Panc1 (cell line): ENCODE measurements at regions not wholly inside any gene's neighbourhood (a gene's known extent, or its start where the extent isn't known, plus 50 kb on each side); places are given as distances from the start of the nearest gene placed in this dataset.

Source experiments
- ATAC-seq: fragments of 200-7000 bp; cut with Tn5 transposase; 2 replicates; pipeline ENCODE4 v1.9.1; 2020; ENCODE audit warnings: mild to moderate bottlenecking, moderate library complexity
- BruUV-seq: library from RNA; stranded (reverse); fragments of 400-500 nt; replicated peaks from 2 replicates; lab custom pipeline; 2021; lab: Mats Ljungman, UMichigan
- CTCF ChIA-PET: fragments of 300-600 bp; sonication (Branson Sonifier 250); formaldehyde crosslinking; loops from one replicate; lab custom pipeline; 2022; ENCODE audit warnings: antibody characterized with exemption; lab: Charles Lee
- POLR2A ChIA-PET: fragments of 300-600 bp; sonication (Branson Sonifier 250); formaldehyde crosslinking; loops from one replicate; lab custom pipeline; 2022; ENCODE audit warnings: antibody characterized with exemption; lab: Charles Lee
- DNase-seq: peaks from one replicate; pipeline ENCODE4 v3.0.0-alpha.2; 2010; ENCODE audit warnings: low read depth, low spot score
- H3K27ac ChIP-seq: 2 replicates; pipeline ENCODE4 v1.5.1; 2011; ENCODE audit warnings: mild to moderate bottlenecking, low read length, inconsistent platforms
- H3K27me3 ChIP-seq: fragments of 200-500 bp; sonication (Bioruptor generic); 2 replicates; pipeline ENCODE4 v1.6.0; 2014; ENCODE audit warnings: low read length, inconsistent platforms; ENCODE audit not compliant: control insufficient read depth, insufficient read depth
- H3K36me3 ChIP-seq: fragments of 200-500 bp; sonication (Bioruptor generic); 2 replicates; pipeline ENCODE4 v1.5.1; 2014; ENCODE audit warnings: inconsistent platforms, mild to moderate bottlenecking, low read length, moderate library complexity; ENCODE audit not compliant: control insufficient read depth, insufficient read depth
- H3K4me1 ChIP-seq: 2 replicates; pipeline ENCODE4 v1.5.1; 2011; ENCODE audit warnings: inconsistent platforms, mild to moderate bottlenecking, low read length, moderate library complexity; ENCODE audit not compliant: control insufficient read depth, insufficient read depth
- H3K4me3 ChIP-seq, 2 experiments: 2 replicates each; pipeline ENCODE4 v1.5.1; 2011 to 2012; ENCODE audit warnings: low read depth in 2 of 2, low read length in 2 of 2, mild to moderate bottlenecking in 2 of 2, inconsistent platforms in 1 of 2, moderate library complexity in 1 of 2
- H3K9me3 ChIP-seq: fragments of 200-500 bp; sonication (Bioruptor generic); 2 replicates; pipeline ENCODE4 v1.5.1; 2014; ENCODE audit warnings: low read depth, mild to moderate bottlenecking, inconsistent platforms, low read length, moderate library complexity; ENCODE audit not compliant: control insufficient read depth, insufficient read depth
- POLR2AphosphoS5 ChIP-seq: IDR thresholded peaks from 2 replicates; pipeline ENCODE4 v1.6.1; 2012; ENCODE audit warnings: mild to moderate bottlenecking, low read depth, low read length, moderate library complexity
- REST ChIP-seq, 2 experiments: IDR thresholded peaks; 2 replicates each; pipeline ENCODE4 v1.6.1; 2011 to 2012; ENCODE audit warnings: low read depth in 2 of 2, control low read depth in 1 of 2, low read length in 1 of 2, mild to moderate bottlenecking in 1 of 2, moderate library complexity in 1 of 2; ENCODE audit not compliant: insufficient read depth in 1 of 2
- SIN3A ChIP-seq: IDR thresholded peaks from 2 replicates; pipeline ENCODE4 v1.6.1; 2012; ENCODE audit warnings: low read depth, mild to moderate bottlenecking, low read length, moderate library complexity, borderline replicate concordance; ENCODE audit not compliant: insufficient read depth
- TCF7L2 ChIP-seq: IDR thresholded peaks from 2 replicates; pipeline ENCODE4 v1.6.1; 2011; ENCODE audit warnings: mild to moderate bottlenecking, low read depth, low read length, inconsistent platforms
- in situ Hi-C: cut with HindIII; loops from 2 replicates; pipeline ENCODE4 v1.10.0; 2016; ENCODE audit warnings: low sequenced_read_pairs, low pct_unique_long_range_greater_than_20kb
- intact Hi-C: fragments of 100-400 bp; cut with micrococcal nuclease; formaldehyde crosslinking; loops from one replicate; pipeline ENCODE4 v1.10.0; 2022; ENCODE audit not compliant: unreplicated experiment
- TF ChIP-seq, protein P1 (sequence below): fragments of 450-650 bp; IDR thresholded peaks from 2 replicates; pipeline ENCODE4 v1.5.1; 2017; ENCODE audit warnings: mild to moderate bottlenecking

DNA sequence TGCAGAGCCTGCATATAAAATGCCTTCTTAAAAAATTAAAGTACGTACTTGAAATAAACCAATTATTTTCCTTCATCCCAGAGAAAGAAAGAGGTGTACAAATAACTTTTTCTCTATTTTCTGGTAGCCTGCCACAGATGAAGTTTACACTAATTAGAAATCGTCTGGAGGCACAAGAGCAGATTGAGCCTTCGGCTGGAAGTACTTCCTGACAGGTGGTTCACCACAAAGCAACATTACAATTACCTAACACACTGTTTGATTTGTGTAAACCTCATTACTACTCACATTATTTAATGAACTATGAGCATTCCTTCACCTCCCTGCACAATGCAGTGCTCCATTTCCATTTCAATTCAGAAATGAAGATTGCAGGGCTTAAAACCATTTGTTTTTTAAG, 856.1 kb downstream of the SI start:
- DNase-seq (no peak), ATAC-seq (no peak)
- CTCF ChIA-PET: no interaction called here
- BruUV-seq: no TSS peak
- POLR2A ChIA-PET: no interaction called here
- Histone ChIP-seq H3K4me3 (no peak overlapping the region), H3K9me3 (peaks cover 2% of the 10 kb centered on the region; the same call in 1 of the 2 replicates), H3K27ac (no peak overlapping the region), H3K36me3 (no peaks in the 10 kb centered on the region), H3K27me3 (no peaks in the 10 kb centered on the region), H3K4me1 (no peaks in the 10 kb centered on the region)
- TF ChIP-seq SIN3A: no peak
- TF ChIP-seq REST (IDR thresholded peaks at IDR 0.05; ENCODE audit: insufficient read depth in 1 of 2, low read depth in 2 of 2, low read length in 1 of 2): no peak
- TF ChIP-seq TCF7L2: no peak
- TF ChIP-seq POLR2AphosphoS5: no peak
- TF ChIP-seq, protein P1, sequence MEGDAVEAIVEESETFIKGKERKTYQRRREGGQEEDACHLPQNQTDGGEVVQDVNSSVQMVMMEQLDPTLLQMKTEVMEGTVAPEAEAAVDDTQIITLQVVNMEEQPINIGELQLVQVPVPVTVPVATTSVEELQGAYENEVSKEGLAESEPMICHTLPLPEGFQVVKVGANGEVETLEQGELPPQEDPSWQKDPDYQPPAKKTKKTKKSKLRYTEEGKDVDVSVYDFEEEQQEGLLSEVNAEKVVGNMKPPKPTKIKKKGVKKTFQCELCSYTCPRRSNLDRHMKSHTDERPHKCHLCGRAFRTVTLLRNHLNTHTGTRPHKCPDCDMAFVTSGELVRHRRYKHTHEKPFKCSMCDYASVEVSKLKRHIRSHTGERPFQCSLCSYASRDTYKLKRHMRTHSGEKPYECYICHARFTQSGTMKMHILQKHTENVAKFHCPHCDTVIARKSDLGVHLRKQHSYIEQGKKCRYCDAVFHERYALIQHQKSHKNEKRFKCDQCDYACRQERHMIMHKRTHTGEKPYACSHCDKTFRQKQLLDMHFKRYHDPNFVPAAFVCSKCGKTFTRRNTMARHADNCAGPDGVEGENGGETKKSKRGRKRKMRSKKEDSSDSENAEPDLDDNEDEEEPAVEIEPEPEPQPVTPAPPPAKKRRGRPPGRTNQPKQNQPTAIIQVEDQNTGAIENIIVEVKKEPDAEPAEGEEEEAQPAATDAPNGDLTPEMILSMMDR: no peak
- intact Hi-C loops: no loop called here
- in situ Hi-C loops: no loop called here

DNA sequence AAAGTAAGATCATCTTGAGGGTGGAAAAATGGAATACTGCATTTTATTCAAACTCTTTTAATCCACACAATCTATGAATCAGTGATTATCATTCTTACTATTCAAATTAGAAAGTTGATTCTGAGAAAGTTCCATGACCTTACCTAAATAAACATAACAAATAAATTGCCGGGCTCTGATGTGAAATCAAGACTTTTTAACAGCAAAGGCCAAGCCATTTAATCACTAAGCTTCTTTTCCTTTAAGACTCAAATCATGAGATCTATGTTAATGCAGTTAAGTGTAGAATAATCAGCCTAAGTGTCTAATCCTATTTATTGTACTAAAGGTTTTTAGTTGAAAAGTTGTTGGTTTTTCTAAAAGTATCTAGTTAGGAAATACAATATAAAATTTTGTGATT, 857.0 kb downstream of the SI start:
- Histone ChIP-seq H3K36me3 (no peaks in the 10 kb centered on the region), H3K4me3 (no peak overlapping the region), H3K27me3 (no peaks in the 10 kb centered on the region), H3K27ac (no peak overlapping the region), H3K4me1 (no peaks in the 10 kb centered on the region), H3K9me3 (peaks cover 2% of the 10 kb centered on the region; the same call in 1 of the 2 replicates)
- ChIA-PET POLR2A (no interaction called here), CTCF (no interaction called here)
- TF ChIP-seq TCF7L2 (no peak), SIN3A (no peak), POLR2AphosphoS5 (no peak), REST (IDR thresholded peaks at IDR 0.05; ENCODE audit: insufficient read depth in 1 of 2, low read depth in 2 of 2, low read length in 1 of 2) (no peak)
- TF ChIP-seq, protein P1: no peak
- ATAC-seq (no peak), DNase-seq (no peak)
- BruUV-seq: no TSS peak
- intact Hi-C loops (no loop called here), in situ Hi-C loops (no loop called here)
